Effector CD4-positive, alpha-beta T cell (primary cell): ENCODE measurements at regions not wholly inside any gene's neighbourhood (a gene's known extent, or its start where the extent isn't known, plus 50 kb on each side); places are given as distances from the start of the nearest gene placed in this dataset.
"Not testable (repeated sequence)": the region's sequence is repeated elsewhere in the genome, so short reads cannot be mapped to it uniquely, and the experiment has no call there.

ENCODE experiments used
- DNase-seq: peaks from one replicate; pipeline ENCODE4 v3.0.0-alpha.2; 2020

GRCh38 chr7:131656980-131657723 lies 100.7 kb upstream of the PODXL start:
- no peak for DNase-seq

GRCh38 chr7:131655866-131656265 lies 99.4 kb upstream of the PODXL start:
- no peak for DNase-seq

DNA sequence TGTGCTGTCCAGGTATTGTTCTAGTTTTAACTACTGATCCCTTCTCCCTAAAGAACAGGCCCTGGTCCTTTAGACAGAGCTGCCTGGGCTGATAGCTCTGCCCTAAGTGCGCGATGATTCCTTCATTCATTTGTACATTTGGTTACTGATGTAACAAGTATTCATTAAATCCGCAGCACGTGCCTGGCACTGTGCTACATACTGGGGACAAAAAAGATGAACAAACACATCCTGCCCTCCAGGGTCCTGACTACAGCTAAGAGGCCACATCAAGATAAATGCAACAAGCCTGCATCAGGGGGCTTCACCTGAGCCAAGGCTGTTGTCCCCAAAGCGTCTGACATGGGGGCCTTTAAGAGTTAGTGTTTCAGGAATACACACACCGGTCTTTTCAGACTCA lies 99.0 kb upstream of the PODXL start:
- no peak for DNase-seq

- peak; percentile 74 for DNase-seq
Measured at GRCh38 chr7:131654668-131655326, 98.4 kb upstream of the PODXL start.

DNA sequence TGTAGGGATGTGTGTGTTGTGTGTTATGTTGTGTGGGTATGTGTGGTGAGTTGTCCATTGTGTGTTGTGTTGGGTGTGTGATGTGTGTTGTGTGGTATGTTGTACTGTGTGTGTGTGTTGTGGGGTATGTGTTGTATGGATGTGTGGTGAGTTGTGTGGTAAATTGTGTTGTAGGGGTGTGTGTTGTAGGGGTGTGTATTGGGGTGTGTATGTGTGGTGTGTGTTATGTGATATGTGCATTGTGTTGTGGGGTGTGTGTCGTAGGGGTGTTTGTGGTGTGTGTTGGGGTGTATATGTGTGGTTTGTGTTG lies 97.8 kb upstream of the PODXL start:
- no peak for DNase-seq

- no peak for DNase-seq
Measured at GRCh38 chr7:131653418-131654248, 97.2 kb upstream of the PODXL start.

- no peak for DNase-seq
Measured at GRCh38 chr7:131652934-131653333, 96.5 kb upstream of the PODXL start.

DNA sequence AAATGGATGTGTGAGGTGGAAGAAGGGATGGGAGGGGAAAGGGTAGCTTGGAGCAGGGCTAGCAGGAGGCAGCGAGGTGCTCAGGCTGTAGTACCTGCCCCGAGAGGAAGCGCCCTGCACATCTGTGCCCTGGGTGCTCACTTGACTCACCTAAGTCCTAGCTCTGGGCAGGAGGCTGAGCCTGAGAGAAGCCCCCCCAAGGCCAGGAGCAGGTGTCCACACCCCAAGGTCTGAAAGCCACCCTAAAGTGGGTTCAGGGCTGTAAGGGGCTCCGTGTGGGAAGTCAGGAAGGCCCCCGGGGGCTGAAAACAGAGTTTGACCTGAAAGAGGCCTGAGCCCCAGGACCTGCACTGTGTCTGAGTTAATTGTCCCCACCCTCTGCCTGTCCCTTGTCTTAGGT lies 95.8 kb upstream of the PODXL start:
- DNase-seq = no peak

DNA sequence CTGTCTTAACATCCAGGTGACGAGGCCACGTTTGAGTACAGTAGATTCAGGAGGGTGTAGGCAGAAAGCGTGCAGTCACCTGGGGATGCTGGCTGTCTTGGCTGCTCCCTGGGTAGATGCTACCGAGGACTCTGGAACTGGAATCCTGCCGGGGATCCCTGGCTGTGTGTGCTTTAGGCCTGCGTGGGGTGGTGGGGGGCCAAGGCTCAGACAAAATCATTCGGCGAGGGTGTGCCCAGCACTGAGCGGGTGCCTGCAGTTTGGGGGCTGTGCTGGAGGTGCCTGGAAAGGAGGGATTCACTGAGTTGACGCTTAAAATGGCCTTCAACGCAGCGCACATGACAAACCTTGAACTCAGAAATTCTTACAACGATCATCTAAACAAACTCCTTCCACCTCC lies 93.5 kb upstream of the PODXL start:
- DNase-seq = no peak

DNA sequence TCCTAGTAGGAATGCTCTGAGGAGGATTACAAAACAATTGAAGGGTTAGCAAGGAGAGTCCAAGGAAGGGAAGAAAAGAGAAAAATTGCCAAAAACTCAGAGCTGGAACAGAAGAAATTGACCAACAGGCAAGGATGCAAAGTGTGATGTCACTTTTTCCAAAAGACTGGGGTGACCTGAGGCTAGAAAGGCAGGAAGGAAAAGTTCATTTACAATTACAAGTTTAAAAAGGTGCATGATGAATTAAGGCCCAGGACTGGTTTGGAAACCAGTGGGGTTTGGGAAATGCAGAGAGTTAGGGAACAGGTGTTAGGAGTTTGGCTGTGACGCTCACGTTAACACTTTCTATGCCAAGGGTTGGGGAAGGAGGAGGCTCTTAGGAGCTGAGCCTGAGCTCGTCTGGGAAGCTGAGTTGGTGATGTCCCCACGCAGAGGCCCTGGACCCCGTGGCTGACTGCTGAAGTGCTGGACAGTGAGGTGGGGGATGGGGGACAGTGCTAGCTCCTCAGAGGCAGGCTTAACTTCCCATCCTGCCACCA lies 92.6 kb upstream of the PODXL start:
- DNase-seq = no peak

GRCh38 chr7:131648491-131648890 lies 92.1 kb upstream of the PODXL start:
- no peak for DNase-seq

DNA sequence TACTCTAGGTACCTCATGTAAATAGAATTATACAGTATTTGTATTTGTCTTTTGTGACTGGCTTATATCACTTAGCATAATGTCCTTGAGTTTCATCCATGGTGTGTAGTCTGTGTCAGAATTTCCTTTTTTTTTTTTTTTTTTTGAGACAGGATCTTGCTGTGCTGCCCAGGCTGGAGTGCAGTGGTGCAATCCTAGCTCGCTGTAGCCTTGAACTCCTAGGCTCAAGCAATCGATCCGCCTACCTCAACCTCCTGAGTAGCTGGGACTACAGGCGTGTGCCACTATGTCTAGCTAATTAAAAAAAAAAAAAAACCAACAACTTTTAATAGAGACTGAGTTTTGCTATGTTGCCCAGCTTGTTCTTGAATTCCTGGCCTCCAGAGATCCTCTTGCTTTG lies 89.8 kb upstream of the PODXL start:
- no peak for DNase-seq

- DNase-seq = no peak
Measured at GRCh38 chr7:131642429-131642828, 86.0 kb upstream of the PODXL start.

DNA sequence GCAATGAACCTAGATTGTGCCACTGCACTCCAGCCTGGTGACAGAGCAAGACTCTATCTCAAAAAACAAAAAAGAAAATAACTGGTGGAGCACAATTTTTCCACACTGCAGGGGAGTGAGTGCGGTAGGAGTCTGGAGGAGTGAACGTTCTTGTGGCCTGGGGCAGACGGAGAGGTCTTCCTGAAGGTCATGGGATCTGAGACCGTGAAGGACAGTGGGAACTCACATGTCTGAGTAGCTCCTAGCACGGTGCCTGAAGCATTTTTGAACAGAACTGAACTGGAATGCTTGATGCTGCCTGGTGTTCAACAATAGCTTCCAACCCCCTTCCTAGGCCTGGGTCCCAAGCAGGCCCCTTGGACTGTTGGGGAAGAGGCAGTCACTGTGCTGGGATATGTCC lies 84.3 kb upstream of the PODXL start:
- DNase-seq = no peak

GRCh38 chr7:131638641-131639430 lies 82.4 kb upstream of the PODXL start:
- DNase-seq = no peak

DNA sequence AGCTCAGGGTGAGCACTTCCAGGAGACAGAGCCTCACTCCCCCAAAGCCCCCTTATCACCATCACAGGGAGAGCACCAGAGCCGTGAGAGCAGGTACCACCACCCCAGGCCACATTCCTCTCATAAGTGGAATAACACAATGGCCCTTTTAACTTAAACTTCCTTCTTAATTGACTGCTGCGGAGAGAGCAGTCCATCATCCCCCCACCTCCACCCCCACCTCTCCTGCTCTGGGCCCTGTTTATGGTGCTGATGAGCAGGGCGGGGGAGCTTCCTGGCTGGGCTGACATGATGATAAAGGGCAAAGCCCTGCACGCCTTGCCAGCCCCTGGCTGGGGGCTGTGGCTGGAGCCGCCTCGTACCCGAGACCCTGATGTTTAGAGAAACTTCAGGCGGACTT lies 81.4 kb upstream of the PODXL start:
- DNase-seq = no peak

DNA sequence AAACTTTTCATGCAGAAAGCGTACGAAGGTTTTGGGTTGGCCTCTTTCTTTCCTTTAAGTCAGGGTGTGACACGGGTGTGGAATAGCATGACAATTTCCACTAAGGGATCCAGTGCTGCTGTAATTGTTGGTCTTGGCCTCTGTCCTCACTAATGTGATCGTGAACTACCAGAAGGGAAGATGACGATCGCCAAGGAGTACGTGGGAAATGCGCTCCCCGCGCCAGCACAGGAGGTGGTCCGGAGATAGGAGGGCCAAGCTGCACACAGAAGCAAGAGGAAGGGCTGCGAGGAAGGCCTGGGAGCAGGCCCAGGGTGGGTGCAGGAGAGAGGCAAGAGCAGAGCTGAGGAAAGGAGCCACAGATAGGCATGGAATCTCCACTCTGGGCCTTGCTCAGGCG lies 79.7 kb upstream of the PODXL start:
- DNase-seq = no peak

DNA sequence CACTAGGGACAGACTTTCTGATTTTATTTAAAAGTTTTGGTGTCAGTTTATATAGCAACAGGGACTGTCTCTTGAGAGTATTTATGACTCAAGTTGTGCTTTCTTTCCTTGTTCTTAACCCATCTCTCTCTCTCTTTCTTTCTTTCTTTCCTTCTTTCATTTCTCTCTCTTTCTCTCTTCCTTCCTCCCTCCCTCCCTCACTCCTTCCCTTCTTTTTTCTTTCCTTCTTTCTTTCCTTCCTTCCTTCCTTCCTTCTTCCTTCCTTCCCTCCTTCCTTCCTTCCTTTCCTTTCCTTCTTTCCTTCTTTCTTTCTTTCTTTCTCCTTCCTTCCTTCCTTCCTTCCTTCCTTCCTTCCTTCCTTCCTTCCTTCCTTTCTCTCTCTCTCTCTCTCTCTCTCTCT lies 77.8 kb upstream of the PODXL start:
- not testable (repeated sequence) for DNase-seq

- no peak for DNase-seq
Measured at GRCh38 chr7:131633342-131633843, 77.0 kb upstream of the PODXL start.

DNA sequence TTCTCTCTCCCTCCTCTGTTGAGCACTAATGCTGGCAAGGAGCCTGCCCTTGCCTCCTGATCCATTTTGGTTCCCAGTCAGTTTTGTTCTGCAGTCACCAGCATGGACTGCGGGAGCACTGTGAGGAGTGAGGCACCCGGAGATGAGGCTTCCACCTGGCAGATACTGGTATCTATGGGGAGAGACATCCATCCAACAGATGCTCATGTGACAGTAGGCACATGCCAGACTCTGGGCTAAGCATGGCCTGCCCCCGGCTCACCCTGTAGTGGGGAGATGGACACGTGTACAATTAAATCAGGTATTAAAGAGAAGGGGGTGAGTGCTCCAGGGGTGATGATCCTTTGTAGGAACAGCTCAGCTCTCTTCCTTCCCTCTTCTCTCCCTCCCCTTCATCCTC lies 74.0 kb upstream of the PODXL start:
- DNase-seq = no peak

GRCh38 chr7:131629217-131629882 lies 72.9 kb upstream of the PODXL start:
- DNase-seq = no peak

GRCh38 chr7:131628634-131629033 lies 72.2 kb upstream of the PODXL start:
- no peak for DNase-seq
